Mammary epithelial cell (primary cell): ENCODE measurements at regions not wholly inside any gene's neighbourhood (a gene's known extent, or its start where the extent isn't known, plus 50 kb on each side); places are given as distances from the start of the nearest gene placed in this dataset.

Experiments
- CTCF ChIP-seq, 2 donors: IDR thresholded peaks in 1 of 2; conservative IDR thresholded peaks in 1 of 2; 2 replicates each; pipeline ENCODE4 v1.5.1; 2011 to 2012; ENCODE audit warnings: inconsistent platforms in 2 of 2, low read length in 2 of 2, mild to moderate bottlenecking in 2 of 2, control low read depth in 1 of 2, low read depth in 1 of 2; ENCODE audit not compliant: insufficient read depth in 1 of 2; ENCODE audit errors: extremely low read depth in 1 of 2
- EZH2 ChIP-seq: IDR thresholded peaks from 2 replicates; pipeline ENCODE4 v1.6.1; 2012; ENCODE audit warnings: low read length, inconsistent platforms, borderline replicate concordance

GRCh38 chr7:121489440-121489839 lies 93.3 kb upstream of the FAM3C start:
- TF ChIP-seq CTCF (conservative IDR thresholded peaks at IDR 0.05 in 1 of 2, IDR thresholded peaks at IDR 0.05 in 1 of 2; ENCODE audit: extremely low read depth in 1 of 2, insufficient read depth in 1 of 2, low read depth in 1 of 2, low read length in 2 of 2) (no peak), EZH2 (no peak)
